Endothelial cell of umbilical vein (primary cell): ENCODE measurements at regions not wholly inside any gene's neighbourhood (a gene's known extent, or its start where the extent isn't known, plus 50 kb on each side); places are given as distances from the start of the nearest gene placed in this dataset.

Experiments
- EZH2 ChIP-seq: IDR thresholded peaks from 2 replicates; pipeline ENCODE4 v1.6.1; 2012; ENCODE audit warnings: borderline replicate concordance, low read depth, mild to moderate bottlenecking, moderate library complexity, low read length, inconsistent platforms; ENCODE audit not compliant: severe bottlenecking
- FOS ChIP-seq: IDR thresholded peaks from 2 replicates; pipeline ENCODE4 v1.6.1; 2011; ENCODE audit warnings: mild to moderate bottlenecking, low read length, moderate library complexity, borderline replicate concordance; ENCODE audit not compliant: insufficient read depth
- GATA2 ChIP-seq: IDR thresholded peaks from 2 replicates; pipeline ENCODE4 v1.7.0; 2011; ENCODE audit warnings: low read depth, mild to moderate bottlenecking, moderate library complexity, mixed read lengths, low read length; ENCODE audit not compliant: insufficient read length, insufficient read depth
- JUN ChIP-seq: IDR thresholded peaks from 2 replicates; pipeline ENCODE4 v1.6.1; 2011; ENCODE audit warnings: borderline replicate concordance, low read depth; ENCODE audit not compliant: insufficient read length, insufficient read depth
- MYC ChIP-seq: IDR thresholded peaks from one replicate; pipeline ENCODE4 v1.6.1; 2011; ENCODE audit warnings: mild to moderate bottlenecking, low read depth, low read length
- POLR2A ChIP-seq: IDR thresholded peaks from 2 replicates; pipeline ENCODE4 v1.6.1; 2012; ENCODE audit warnings: low read depth, mild to moderate bottlenecking, control low read depth, low read length
- POLR2AphosphoS5 ChIP-seq: IDR thresholded peaks from 2 replicates; pipeline ENCODE4 v1.6.1; 2012; ENCODE audit warnings: low read depth, mild to moderate bottlenecking, control low read depth, low read length, moderate library complexity; ENCODE audit not compliant: insufficient read depth
- TF ChIP-seq, protein P1 (sequence below), 2 donors: IDR thresholded peaks; 1 replicate in 1 of 2; 2 replicates in 1 of 2; pipeline ENCODE4 v1.5.1; 2011; ENCODE audit warnings: low read length in 2 of 2, mild to moderate bottlenecking in 2 of 2, moderate library complexity in 2 of 2, control low read depth in 1 of 2, inconsistent platforms in 1 of 2, low read depth in 1 of 2; ENCODE audit not compliant: insufficient read depth in 1 of 2; ENCODE audit errors: extremely low read depth in 1 of 2
- TF ChIP-seq, protein P2 (sequence below): IDR thresholded peaks from 2 replicates; pipeline ENCODE4 v1.6.1; 2011; ENCODE audit not compliant: insufficient read depth, insufficient read length

DNA sequence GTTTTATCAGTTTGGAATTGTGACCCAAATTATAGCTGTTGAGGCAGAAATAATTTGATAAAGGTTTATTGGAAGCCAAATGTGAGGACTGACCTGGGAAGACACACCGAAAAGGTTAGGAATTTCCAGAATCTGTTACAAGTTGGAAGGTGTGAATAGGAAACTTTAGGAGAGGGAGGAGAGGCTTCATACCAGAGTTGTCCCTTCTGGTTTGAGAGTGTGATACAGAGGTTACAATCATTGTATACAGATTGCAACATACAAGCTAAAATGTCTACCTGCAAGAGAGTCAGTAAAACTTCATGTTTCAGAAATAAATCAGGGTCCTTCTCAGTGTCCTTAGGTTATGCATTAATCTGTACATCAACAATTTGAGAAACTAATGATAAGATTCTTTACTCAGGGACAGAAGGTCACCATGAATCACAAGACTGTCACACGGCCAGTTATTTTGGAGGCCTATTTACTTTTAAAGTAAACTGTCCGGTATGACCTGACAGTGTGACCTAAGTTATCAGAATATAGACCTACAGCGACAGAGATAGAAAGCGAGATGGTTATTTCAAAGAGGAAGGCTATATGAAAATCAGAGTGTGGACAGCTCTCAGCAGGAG is 204.9 kb upstream of the CTNND2 start:
- TF ChIP-seq POLR2A (no peak), POLR2AphosphoS5 (no peak), EZH2 (no peak), MYC (no peak), JUN (no peak), FOS (no peak), GATA2 (no peak)
- TF ChIP-seq, protein P1, sequence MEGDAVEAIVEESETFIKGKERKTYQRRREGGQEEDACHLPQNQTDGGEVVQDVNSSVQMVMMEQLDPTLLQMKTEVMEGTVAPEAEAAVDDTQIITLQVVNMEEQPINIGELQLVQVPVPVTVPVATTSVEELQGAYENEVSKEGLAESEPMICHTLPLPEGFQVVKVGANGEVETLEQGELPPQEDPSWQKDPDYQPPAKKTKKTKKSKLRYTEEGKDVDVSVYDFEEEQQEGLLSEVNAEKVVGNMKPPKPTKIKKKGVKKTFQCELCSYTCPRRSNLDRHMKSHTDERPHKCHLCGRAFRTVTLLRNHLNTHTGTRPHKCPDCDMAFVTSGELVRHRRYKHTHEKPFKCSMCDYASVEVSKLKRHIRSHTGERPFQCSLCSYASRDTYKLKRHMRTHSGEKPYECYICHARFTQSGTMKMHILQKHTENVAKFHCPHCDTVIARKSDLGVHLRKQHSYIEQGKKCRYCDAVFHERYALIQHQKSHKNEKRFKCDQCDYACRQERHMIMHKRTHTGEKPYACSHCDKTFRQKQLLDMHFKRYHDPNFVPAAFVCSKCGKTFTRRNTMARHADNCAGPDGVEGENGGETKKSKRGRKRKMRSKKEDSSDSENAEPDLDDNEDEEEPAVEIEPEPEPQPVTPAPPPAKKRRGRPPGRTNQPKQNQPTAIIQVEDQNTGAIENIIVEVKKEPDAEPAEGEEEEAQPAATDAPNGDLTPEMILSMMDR (IDR thresholded peaks at IDR 0.05; ENCODE audit: extremely low read depth in 1 of 2, insufficient read depth in 1 of 2, low read depth in 1 of 2, low read length in 2 of 2) = no peak
- TF ChIP-seq, protein P2, sequence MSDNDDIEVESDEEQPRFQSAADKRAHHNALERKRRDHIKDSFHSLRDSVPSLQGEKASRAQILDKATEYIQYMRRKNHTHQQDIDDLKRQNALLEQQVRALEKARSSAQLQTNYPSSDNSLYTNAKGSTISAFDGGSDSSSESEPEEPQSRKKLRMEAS = no peak
